ENCODE measurements at regions not wholly inside any gene's neighbourhood (a gene's known extent, or its start where the extent isn't known, plus 50 kb on each side); places are given as distances from the start of the nearest gene placed in this dataset.
A peak's percentile ranks its signal among the peaks of the same experiment; 100 is the strongest.

GRCh38 chr7:82685214-82685613, 241.6 kb upstream of the CACNA2D1 start:
- no peaks in the 10 kb centered on the region for H3K4me1 ChIP-seq (ENCODE audit: control extremely low read depth in 1 of 4, control insufficient read depth in 4 of 4, insufficient read depth in 4 of 4, low read length in 3 of 4)
- no peak overlapping the region for H3K4me3 ChIP-seq (ENCODE audit: control insufficient read depth in 1 of 7, extremely low read depth in 1 of 7, insufficient read depth in 4 of 7, low read depth in 2 of 7, low read length in 6 of 7)
- 100% methylated on average over 1 of the region's 1 CpG for WGBS (ENCODE audit: insufficient coverage)
- DNase-seq: no peak
- CTCF ChIA-PET: no interaction called here
- no peak overlapping the region for H3K27ac ChIP-seq (ENCODE audit: insufficient read depth in 1 of 2, low read depth in 1 of 2, low read length in 2 of 2, poor library complexity in 1 of 2, severe bottlenecking in 2 of 2)
- POLR2A ChIA-PET: no interaction called here
- no peaks in the 10 kb centered on the region for H3K9me3 ChIP-seq (ENCODE audit: control extremely low read depth in 1 of 5, control insufficient read depth in 4 of 5, insufficient read depth in 2 of 5, low read depth in 1 of 5, low read length in 4 of 5)
- H3K36me3 ChIP-seq (ENCODE audit: control insufficient read depth in 4 of 4, insufficient read depth in 4 of 4, low read length in 3 of 4): no peaks in the 10 kb centered on the region
- H3K27me3 ChIP-seq (replicated peaks in 2 of 5; ENCODE audit: control insufficient read depth in 4 of 5, insufficient read depth in 5 of 5, low read length in 4 of 5): no peaks in the 10 kb centered on the region

GRCh38 chr7:82678716-82679115, 235.1 kb upstream of the CACNA2D1 start:
- DNase-seq: peak in 2 of 3 donors; percentile 7 to 21
- CTCF ChIA-PET: no interaction called here
- H3K27ac ChIP-seq (ENCODE audit: insufficient read depth in 1 of 2, low read depth in 1 of 2, low read length in 2 of 2, poor library complexity in 1 of 2, severe bottlenecking in 2 of 2): no peak overlapping the region
- no peaks in the 10 kb centered on the region for H3K9me3 ChIP-seq (ENCODE audit: control extremely low read depth in 1 of 5, control insufficient read depth in 4 of 5, insufficient read depth in 2 of 5, low read depth in 1 of 5, low read length in 4 of 5)
- no peak overlapping the region for H3K4me3 ChIP-seq (ENCODE audit: control insufficient read depth in 1 of 7, extremely low read depth in 1 of 7, insufficient read depth in 4 of 7, low read depth in 2 of 7, low read length in 6 of 7)
- no peaks in the 10 kb centered on the region for H3K27me3 ChIP-seq (replicated peaks in 2 of 5; ENCODE audit: control insufficient read depth in 4 of 5, insufficient read depth in 5 of 5, low read length in 4 of 5)
- 40% methylated on average over 1 of the region's 2 CpGs for WGBS (ENCODE audit: insufficient coverage)
- H3K4me1 ChIP-seq (ENCODE audit: control extremely low read depth in 1 of 4, control insufficient read depth in 4 of 4, insufficient read depth in 4 of 4, low read length in 3 of 4): peaks cover 0 to 6% (median 2%) of the 10 kb centered on the region in 4 experiments
- POLR2A ChIA-PET: no interaction called here
- H3K36me3 ChIP-seq (ENCODE audit: control insufficient read depth in 4 of 4, insufficient read depth in 4 of 4, low read length in 3 of 4): no peaks in the 10 kb centered on the region

- DNase-seq: no peak
- Histone ChIP-seq H3K4me1 (ENCODE audit: control extremely low read depth in 1 of 4, control insufficient read depth in 4 of 4, insufficient read depth in 4 of 4, low read length in 3 of 4) (peaks cover 0 to 6% (median 2%) of the 10 kb centered on the region in 4 experiments), H3K36me3 (ENCODE audit: control insufficient read depth in 4 of 4, insufficient read depth in 4 of 4, low read length in 3 of 4) (no peaks in the 10 kb centered on the region), H3K27ac (ENCODE audit: insufficient read depth in 1 of 2, low read depth in 1 of 2, low read length in 2 of 2, poor library complexity in 1 of 2, severe bottlenecking in 2 of 2) (no peak overlapping the region), H3K4me3 (ENCODE audit: control insufficient read depth in 1 of 7, extremely low read depth in 1 of 7, insufficient read depth in 4 of 7, low read depth in 2 of 7, low read length in 6 of 7) (no peak overlapping the region), H3K27me3 (replicated peaks in 2 of 5; ENCODE audit: control insufficient read depth in 4 of 5, insufficient read depth in 5 of 5, low read length in 4 of 5) (no peaks in the 10 kb centered on the region), H3K9me3 (ENCODE audit: control extremely low read depth in 1 of 5, control insufficient read depth in 4 of 5, insufficient read depth in 2 of 5, low read depth in 1 of 5, low read length in 4 of 5) (no peaks in the 10 kb centered on the region)
- ChIA-PET CTCF (no interaction called here), POLR2A (no interaction called here)
- WGBS (ENCODE audit: insufficient coverage): 28% methylated on average over 3 of the region's 6 CpGs
Observed at GRCh38 chr7:82678259-82678658, 234.7 kb upstream of the CACNA2D1 start.

GRCh38 chr7:82677493-82677892, 233.9 kb upstream of the CACNA2D1 start:
- H3K4me1 ChIP-seq (ENCODE audit: control extremely low read depth in 1 of 4, control insufficient read depth in 4 of 4, insufficient read depth in 4 of 4, low read length in 3 of 4): peaks cover 0 to 6% (median 2%) of the 10 kb centered on the region in 4 experiments
- no peaks in the 10 kb centered on the region for H3K36me3 ChIP-seq (ENCODE audit: control insufficient read depth in 4 of 4, insufficient read depth in 4 of 4, low read length in 3 of 4)
- WGBS (ENCODE audit: insufficient coverage): 30% methylated on average over 2 of the region's 2 CpGs
- no peak overlapping the region for H3K27ac ChIP-seq (ENCODE audit: insufficient read depth in 1 of 2, low read depth in 1 of 2, low read length in 2 of 2, poor library complexity in 1 of 2, severe bottlenecking in 2 of 2)
- DNase-seq: peak; percentile 4 to 79 (median 58)
- H3K4me3 ChIP-seq (ENCODE audit: control insufficient read depth in 1 of 7, extremely low read depth in 1 of 7, insufficient read depth in 4 of 7, low read depth in 2 of 7, low read length in 6 of 7): no peak overlapping the region
- CTCF ChIA-PET: no interaction called here
- no peaks in the 10 kb centered on the region for H3K27me3 ChIP-seq (replicated peaks in 2 of 5; ENCODE audit: control insufficient read depth in 4 of 5, insufficient read depth in 5 of 5, low read length in 4 of 5)
- POLR2A ChIA-PET: no interaction called here
- no peaks in the 10 kb centered on the region for H3K9me3 ChIP-seq (ENCODE audit: control extremely low read depth in 1 of 5, control insufficient read depth in 4 of 5, insufficient read depth in 2 of 5, low read depth in 1 of 5, low read length in 4 of 5)

GRCh38 chr7:82676777-82677463, 233.3 kb upstream of the CACNA2D1 start:
- H3K27ac ChIP-seq (ENCODE audit: insufficient read depth in 1 of 2, low read depth in 1 of 2, low read length in 2 of 2, poor library complexity in 1 of 2, severe bottlenecking in 2 of 2): no peak overlapping the region
- CTCF ChIA-PET: no interaction called here
- no peaks in the 10 kb centered on the region for H3K9me3 ChIP-seq (ENCODE audit: control extremely low read depth in 1 of 5, control insufficient read depth in 4 of 5, insufficient read depth in 2 of 5, low read depth in 1 of 5, low read length in 4 of 5)
- POLR2A ChIA-PET: no interaction called here
- no peak overlapping the region for H3K4me3 ChIP-seq (ENCODE audit: control insufficient read depth in 1 of 7, extremely low read depth in 1 of 7, insufficient read depth in 4 of 7, low read depth in 2 of 7, low read length in 6 of 7)
- no peaks in the 10 kb centered on the region for H3K27me3 ChIP-seq (replicated peaks in 2 of 5; ENCODE audit: control insufficient read depth in 4 of 5, insufficient read depth in 5 of 5, low read length in 4 of 5)
- no peaks in the 10 kb centered on the region for H3K36me3 ChIP-seq (ENCODE audit: control insufficient read depth in 4 of 4, insufficient read depth in 4 of 4, low read length in 3 of 4)
- DNase-seq: no peak
- peaks cover 0 to 6% (median 2%) of the 10 kb centered on the region in 4 experiments for H3K4me1 ChIP-seq (ENCODE audit: control extremely low read depth in 1 of 4, control insufficient read depth in 4 of 4, insufficient read depth in 4 of 4, low read length in 3 of 4)
- WGBS (ENCODE audit: insufficient coverage): 100% methylated on average over 1 of the region's 5 CpGs

- Histone ChIP-seq H3K4me3 (ENCODE audit: control insufficient read depth in 1 of 7, extremely low read depth in 1 of 7, insufficient read depth in 4 of 7, low read depth in 2 of 7, low read length in 6 of 7) (no peak overlapping the region), H3K27ac (ENCODE audit: insufficient read depth in 1 of 2, low read depth in 1 of 2, low read length in 2 of 2, poor library complexity in 1 of 2, severe bottlenecking in 2 of 2) (no peak overlapping the region), H3K27me3 (replicated peaks in 2 of 5; ENCODE audit: control insufficient read depth in 4 of 5, insufficient read depth in 5 of 5, low read length in 4 of 5) (no peaks in the 10 kb centered on the region), H3K36me3 (ENCODE audit: control insufficient read depth in 4 of 4, insufficient read depth in 4 of 4, low read length in 3 of 4) (no peaks in the 10 kb centered on the region), H3K4me1 (ENCODE audit: control extremely low read depth in 1 of 4, control insufficient read depth in 4 of 4, insufficient read depth in 4 of 4, low read length in 3 of 4) (peaks cover 0 to 6% (median 2%) of the 10 kb centered on the region in 4 experiments), H3K9me3 (ENCODE audit: control extremely low read depth in 1 of 5, control insufficient read depth in 4 of 5, insufficient read depth in 2 of 5, low read depth in 1 of 5, low read length in 4 of 5) (no peaks in the 10 kb centered on the region)
- no CpG with 5 or more reads among the region's 2 CpGs for WGBS (ENCODE audit: insufficient coverage)
- POLR2A ChIA-PET: no interaction called here
- no peak for DNase-seq
- CTCF ChIA-PET: no interaction called here
Observed at GRCh38 chr7:82675396-82675795, 231.8 kb upstream of the CACNA2D1 start.

GRCh38 chr7:82674268-82674667, 230.7 kb upstream of the CACNA2D1 start:
- no peak overlapping the region for H3K4me3 ChIP-seq (ENCODE audit: control insufficient read depth in 1 of 7, extremely low read depth in 1 of 7, insufficient read depth in 4 of 7, low read depth in 2 of 7, low read length in 6 of 7)
- no CpG with 5 or more reads among the region's 1 CpG for WGBS (ENCODE audit: insufficient coverage)
- no peaks in the 10 kb centered on the region for H3K36me3 ChIP-seq (ENCODE audit: control insufficient read depth in 4 of 4, insufficient read depth in 4 of 4, low read length in 3 of 4)
- CTCF ChIA-PET: no interaction called here
- no peak for DNase-seq
- H3K9me3 ChIP-seq (ENCODE audit: control extremely low read depth in 1 of 5, control insufficient read depth in 4 of 5, insufficient read depth in 2 of 5, low read depth in 1 of 5, low read length in 4 of 5): no peaks in the 10 kb centered on the region
- H3K27me3 ChIP-seq (replicated peaks in 2 of 5; ENCODE audit: control insufficient read depth in 4 of 5, insufficient read depth in 5 of 5, low read length in 4 of 5): no peaks in the 10 kb centered on the region
- peaks cover 0 to 6% (median 2%) of the 10 kb centered on the region in 4 experiments for H3K4me1 ChIP-seq (ENCODE audit: control extremely low read depth in 1 of 4, control insufficient read depth in 4 of 4, insufficient read depth in 4 of 4, low read length in 3 of 4)
- no peak overlapping the region for H3K27ac ChIP-seq (ENCODE audit: insufficient read depth in 1 of 2, low read depth in 1 of 2, low read length in 2 of 2, poor library complexity in 1 of 2, severe bottlenecking in 2 of 2)
- POLR2A ChIA-PET: interaction anchor here (0.5 kb wide), 1 partner anchor 392 kb away, joined by 3 read pairs; no protein-coding TSS in a partner anchor

Data from common myeloid progenitor, CD34-positive (primary cell).